SK-N-SH (cell line): ENCODE measurements at regions not wholly inside any gene's neighbourhood (a gene's known extent, or its start where the extent isn't known, plus 50 kb on each side); places are given as distances from the start of the nearest gene placed in this dataset.

Source experiments
- CTCF ChIA-PET: fragments of 300-600, 350-600 bp; formaldehyde crosslinking; extraction: SDS; loops from one replicate; lab custom pipeline; 2021; lab: Yijun Ruan, JAX
- POLR2A ChIA-PET: fragments of 350-600 bp; sonication (Branson Sonifier 250); formaldehyde crosslinking; extraction: SDS; loops from one replicate; lab custom pipeline; 2020; ENCODE audit warnings: antibody characterized with exemption, inconsistent platforms; lab: Yijun Ruan, JAX
- DNase-seq: peaks from one replicate; pipeline ENCODE4 v3.0.0; 2012
- H2AFZ ChIP-seq: fragments of 200-600 bp; sonication (generic); 2 replicates; pipeline ENCODE4 v1.8.1; 2016; ENCODE audit warnings: antibody characterized with exemption, mild to moderate bottlenecking, low read depth
- H3F3A ChIP-seq: fragments of 200-600 bp; sonication (generic); replicated peaks from 2 replicates; pipeline ENCODE3; 2016; ENCODE audit warnings: antibody characterized with exemption, mild to moderate bottlenecking; ENCODE audit not compliant: insufficient read depth
- H3K27ac ChIP-seq, 2 experiments: fragments of 200-500 bp in 1 of 2; fragments of 200-600 bp in 1 of 2; sonication (Bioruptor generic) in 1 of 2; sonication (generic), shearing (Covaris generic) in 1 of 2; 2 replicates each; pipeline versions ENCODE4 v1.5.1 to v1.6.1; 2014 to 2016; ENCODE audit warnings: low read depth in 2 of 2, inconsistent platforms in 1 of 2, low read length in 1 of 2, mild to moderate bottlenecking in 1 of 2, mixed read lengths in 1 of 2
- H3K27me3 ChIP-seq: fragments of 200-600 bp; sonication (generic), shearing (Covaris generic); 2 replicates; pipeline ENCODE4 v1.6.1; 2016; ENCODE audit warnings: mixed run types; ENCODE audit not compliant: insufficient read depth
- H3K36me3 ChIP-seq, 2 experiments: fragments of 200-500 bp in 1 of 2; fragments of 200-600 bp in 1 of 2; sonication (Bioruptor generic) in 1 of 2; sonication (generic) in 1 of 2; replicated peaks in 1 of 2; 2 replicates each; pipeline versions ENCODE3 to v1.5.1; 2014 to 2016; ENCODE audit warnings: low read length in 1 of 2, mild to moderate bottlenecking in 1 of 2; ENCODE audit not compliant: insufficient read depth in 2 of 2, control insufficient read depth in 1 of 2
- H3K4me1 ChIP-seq, 2 experiments: fragments of 200-500 bp in 1 of 2; fragments of 200-600 bp in 1 of 2; sonication (Bioruptor generic) in 1 of 2; sonication (generic), shearing (Covaris generic) in 1 of 2; 2 replicates each; pipeline versions ENCODE4 v1.5.1 to v1.6.1; 2014 to 2016; ENCODE audit warnings: low read depth in 1 of 2, low read length in 1 of 2, mixed run types in 1 of 2; ENCODE audit not compliant: insufficient read depth in 2 of 2, control insufficient read depth in 1 of 2
- H3K4me2 ChIP-seq: fragments of 200-600 bp; sonication (generic), shearing (Covaris generic); 2 replicates; pipeline ENCODE4 v1.6.1; 2017; ENCODE audit warnings: mixed run types
- H3K4me3 ChIP-seq, 2 experiments: fragments of 200-500 bp in 1 of 2; fragments of 200-600 bp in 1 of 2; sonication (Bioruptor generic) in 1 of 2; sonication (generic), shearing (Covaris generic) in 1 of 2; 2 replicates each; pipeline versions ENCODE4 v1.5.1 to v1.8.1; 2014 to 2016; ENCODE audit warnings: low read depth in 2 of 2, inconsistent platforms in 1 of 2, low read length in 1 of 2, mild to moderate bottlenecking in 1 of 2, mixed read lengths in 1 of 2, moderate library complexity in 1 of 2
- H3K79me2 ChIP-seq: fragments of 200-600 bp; sonication (generic); 2 replicates; pipeline ENCODE4 v1.8.1; 2017; ENCODE audit warnings: mild to moderate bottlenecking; ENCODE audit not compliant: insufficient read depth
- H3K9ac ChIP-seq: fragments of 200-600 bp; sonication (generic); 2 replicates; pipeline ENCODE4 v1.6.1; 2017; ENCODE audit warnings: mixed run types
- H3K9me2 ChIP-seq: fragments of 200-600 bp; sonication (generic); 2 replicates; pipeline ENCODE4 v1.6.1; 2017; ENCODE audit warnings: mixed run types
- H3K9me3 ChIP-seq: fragments of 200-600 bp; sonication (generic); 2 replicates; pipeline ENCODE4 v1.6.1; 2017; ENCODE audit warnings: mixed run types, mild to moderate bottlenecking, moderate library complexity
- H4K20me1 ChIP-seq: fragments of 200-600 bp; sonication (generic); 2 replicates; pipeline ENCODE4 v1.6.1; 2017; ENCODE audit warnings: mild to moderate bottlenecking, mixed run types; ENCODE audit not compliant: insufficient read depth
- CHD2 ChIP-seq: fragments of 150-350 bp; IDR thresholded peaks from 2 replicates; pipeline ENCODE4 v1.6.1; 2018; ENCODE audit warnings: low read length; ENCODE audit not compliant: partially characterized antibody
- ELF1 ChIP-seq: IDR thresholded peaks from 2 replicates; pipeline ENCODE4 v1.4.0; 2012
- FOSL2 ChIP-seq: IDR thresholded peaks from 2 replicates; pipeline ENCODE4 v1.4.0; 2012; ENCODE audit warnings: low read depth, mild to moderate bottlenecking, moderate library complexity, borderline replicate concordance
- FOXM1 ChIP-seq: IDR thresholded peaks from 2 replicates; pipeline ENCODE4 v1.4.0; 2012; ENCODE audit warnings: low read depth, mild to moderate bottlenecking
- GABPA ChIP-seq: IDR thresholded peaks from 2 replicates; pipeline ENCODE4 v1.4.0; 2012; ENCODE audit warnings: low read depth, mild to moderate bottlenecking
- GATA2 ChIP-seq: sonication (generic); formaldehyde crosslinking; IDR thresholded peaks from 2 replicates; pipeline ENCODE4 v1.5.0; 2020; ENCODE audit warnings: mild to moderate bottlenecking, missing genetic modification reagents
- JUND ChIP-seq: IDR thresholded peaks from 2 replicates; pipeline ENCODE4 v1.4.0; 2012
- MXI1 ChIP-seq: IDR thresholded peaks from 2 replicates; pipeline ENCODE4 v1.6.1; 2012; ENCODE audit warnings: mild to moderate bottlenecking, low read depth, low read length, improper control_type of control experiment
- NFIC ChIP-seq: IDR thresholded peaks from 2 replicates; pipeline ENCODE4 v1.4.0; 2012; ENCODE audit warnings: borderline replicate concordance
- POLR2AphosphoS5 ChIP-seq: IDR thresholded peaks from 2 replicates; pipeline ENCODE4 v1.6.1; 2012; ENCODE audit warnings: low read depth, low read length
- RAD21 ChIP-seq: IDR thresholded peaks from 2 replicates; pipeline ENCODE4 v1.6.1; 2012; ENCODE audit warnings: mild to moderate bottlenecking, low read length
- RXRA ChIP-seq: IDR thresholded peaks from 2 replicates; pipeline ENCODE4 v1.4.0; 2012; ENCODE audit warnings: low read depth, mild to moderate bottlenecking, borderline replicate concordance
- SIN3A ChIP-seq: IDR thresholded peaks from 2 replicates; pipeline ENCODE4 v1.6.1; 2012; ENCODE audit warnings: low read depth, mild to moderate bottlenecking, low read length, moderate library complexity, borderline replicate concordance
- SMC3 ChIP-seq: IDR thresholded peaks from 2 replicates; pipeline ENCODE4 v1.6.1; 2012; ENCODE audit warnings: low read depth, low read length, improper control_type of control experiment
- TAF1 ChIP-seq: IDR thresholded peaks from 2 replicates; pipeline ENCODE4 v1.6.1; 2012; ENCODE audit warnings: low read depth, mild to moderate bottlenecking, low read length, moderate library complexity, borderline replicate concordance
- TCF12 ChIP-seq: IDR thresholded peaks from 2 replicates; pipeline ENCODE4 v1.4.0; 2012
- YY1 ChIP-seq: IDR thresholded peaks from 2 replicates; pipeline ENCODE4 v1.4.0; 2012; ENCODE audit warnings: low read depth, mild to moderate bottlenecking
- WGBS: methylation state at CpG from one replicate; pipeline ENCODE4 v1.1.6; 2017; ENCODE audit warnings: low lambda C conversion rate; 5-methylcytosine and 5-hydroxymethylcytosine counted together
- TF ChIP-seq, protein P1 (sequence below): IDR thresholded peaks from 2 replicates; pipeline ENCODE4 v1.4.0; 2012; ENCODE audit warnings: low read depth, borderline replicate concordance
- TF ChIP-seq, protein P2 (sequence below): fragments of 200-600 bp; sonication (generic); IDR thresholded peaks from 2 replicates; pipeline ENCODE4 v1.6.1; 2017; ENCODE audit warnings: antibody characterized with exemption, mild to moderate bottlenecking, moderate library complexity
- TF ChIP-seq, protein P3 (sequence below): IDR thresholded peaks from 2 replicates; pipeline ENCODE4 v1.4.0; 2012; ENCODE audit warnings: low read depth, borderline replicate concordance
- TF ChIP-seq, protein P4 (sequence below): IDR thresholded peaks from 2 replicates; pipeline ENCODE4; 2012
- TF ChIP-seq, protein P5 (sequence below): IDR thresholded peaks from 2 replicates; pipeline ENCODE4 v1.6.1; 2012; ENCODE audit warnings: mild to moderate bottlenecking, low read depth, low read length, moderate library complexity

DNA sequence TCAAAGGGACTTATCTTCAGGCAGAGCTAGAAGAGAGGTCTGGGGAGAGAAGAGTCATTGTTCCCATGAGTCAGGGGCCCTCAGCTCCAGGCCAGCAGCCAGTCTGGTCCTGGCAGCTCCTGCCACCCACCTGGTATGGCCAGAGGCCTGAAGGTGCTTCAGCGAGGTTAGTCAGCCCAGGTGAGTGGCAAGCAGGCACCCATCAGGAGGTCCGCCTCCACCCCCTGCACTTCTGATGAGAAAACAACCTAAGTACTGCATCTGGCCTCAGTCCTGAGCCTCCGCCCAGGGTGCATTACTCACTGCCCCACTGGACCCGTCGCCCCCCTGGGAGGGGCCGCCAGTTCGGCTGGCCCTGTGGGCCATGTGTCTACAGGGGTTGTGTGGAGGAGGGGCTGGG, 130.2 kb downstream of the INHBB start:
- Histone ChIP-seq H3K27ac (no peak overlapping the region), H3K9me2 (no peaks in the 10 kb centered on the region), H3K36me3 (no peaks in the 10 kb centered on the region), H3K4me3 (no peak overlapping the region), H2AFZ (no peak overlapping the region), H4K20me1 (no peaks in the 10 kb centered on the region), H3F3A (no peaks in the 10 kb centered on the region), H3K27me3 (peaks cover 8% of the 10 kb centered on the region; the same call in 1 of the 2 replicates), H3K79me2 (no peaks in the 10 kb centered on the region), H3K4me2 (no peak overlapping the region), H3K4me1 (no peaks in the 10 kb centered on the region; a peak in 1 of 4 replicates), H3K9me3 (no peaks in the 10 kb centered on the region), H3K9ac (no peak overlapping the region)
- TF ChIP-seq TCF12 (no peak), SIN3A (no peak), CHD2 (no peak), GATA2 (CRISPR knock-in tag) (no peak), ELF1 (no peak), MXI1 (no peak), NFIC (no peak), GABPA (no peak), YY1 (no peak), POLR2AphosphoS5 (no peak)
- TF ChIP-seq, protein P1, sequence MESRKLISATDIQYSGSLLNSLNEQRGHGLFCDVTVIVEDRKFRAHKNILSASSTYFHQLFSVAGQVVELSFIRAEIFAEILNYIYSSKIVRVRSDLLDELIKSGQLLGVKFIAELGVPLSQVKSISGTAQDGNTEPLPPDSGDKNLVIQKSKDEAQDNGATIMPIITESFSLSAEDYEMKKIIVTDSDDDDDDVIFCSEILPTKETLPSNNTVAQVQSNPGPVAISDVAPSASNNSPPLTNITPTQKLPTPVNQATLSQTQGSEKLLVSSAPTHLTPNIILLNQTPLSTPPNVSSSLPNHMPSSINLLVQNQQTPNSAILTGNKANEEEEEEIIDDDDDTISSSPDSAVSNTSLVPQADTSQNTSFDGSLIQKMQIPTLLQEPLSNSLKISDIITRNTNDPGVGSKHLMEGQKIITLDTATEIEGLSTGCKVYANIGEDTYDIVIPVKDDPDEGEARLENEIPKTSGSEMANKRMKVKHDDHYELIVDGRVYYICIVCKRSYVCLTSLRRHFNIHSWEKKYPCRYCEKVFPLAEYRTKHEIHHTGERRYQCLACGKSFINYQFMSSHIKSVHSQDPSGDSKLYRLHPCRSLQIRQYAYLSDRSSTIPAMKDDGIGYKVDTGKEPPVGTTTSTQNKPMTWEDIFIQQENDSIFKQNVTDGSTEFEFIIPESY = no peak
- TF ChIP-seq, protein P2, sequence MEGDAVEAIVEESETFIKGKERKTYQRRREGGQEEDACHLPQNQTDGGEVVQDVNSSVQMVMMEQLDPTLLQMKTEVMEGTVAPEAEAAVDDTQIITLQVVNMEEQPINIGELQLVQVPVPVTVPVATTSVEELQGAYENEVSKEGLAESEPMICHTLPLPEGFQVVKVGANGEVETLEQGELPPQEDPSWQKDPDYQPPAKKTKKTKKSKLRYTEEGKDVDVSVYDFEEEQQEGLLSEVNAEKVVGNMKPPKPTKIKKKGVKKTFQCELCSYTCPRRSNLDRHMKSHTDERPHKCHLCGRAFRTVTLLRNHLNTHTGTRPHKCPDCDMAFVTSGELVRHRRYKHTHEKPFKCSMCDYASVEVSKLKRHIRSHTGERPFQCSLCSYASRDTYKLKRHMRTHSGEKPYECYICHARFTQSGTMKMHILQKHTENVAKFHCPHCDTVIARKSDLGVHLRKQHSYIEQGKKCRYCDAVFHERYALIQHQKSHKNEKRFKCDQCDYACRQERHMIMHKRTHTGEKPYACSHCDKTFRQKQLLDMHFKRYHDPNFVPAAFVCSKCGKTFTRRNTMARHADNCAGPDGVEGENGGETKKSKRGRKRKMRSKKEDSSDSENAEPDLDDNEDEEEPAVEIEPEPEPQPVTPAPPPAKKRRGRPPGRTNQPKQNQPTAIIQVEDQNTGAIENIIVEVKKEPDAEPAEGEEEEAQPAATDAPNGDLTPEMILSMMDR = no peak
- TF ChIP-seq, protein P3, sequence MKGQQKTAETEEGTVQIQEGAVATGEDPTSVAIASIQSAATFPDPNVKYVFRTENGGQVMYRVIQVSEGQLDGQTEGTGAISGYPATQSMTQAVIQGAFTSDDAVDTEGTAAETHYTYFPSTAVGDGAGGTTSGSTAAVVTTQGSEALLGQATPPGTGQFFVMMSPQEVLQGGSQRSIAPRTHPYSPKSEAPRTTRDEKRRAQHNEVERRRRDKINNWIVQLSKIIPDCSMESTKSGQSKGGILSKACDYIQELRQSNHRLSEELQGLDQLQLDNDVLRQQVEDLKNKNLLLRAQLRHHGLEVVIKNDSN = no peak
- TF ChIP-seq, protein P4, sequence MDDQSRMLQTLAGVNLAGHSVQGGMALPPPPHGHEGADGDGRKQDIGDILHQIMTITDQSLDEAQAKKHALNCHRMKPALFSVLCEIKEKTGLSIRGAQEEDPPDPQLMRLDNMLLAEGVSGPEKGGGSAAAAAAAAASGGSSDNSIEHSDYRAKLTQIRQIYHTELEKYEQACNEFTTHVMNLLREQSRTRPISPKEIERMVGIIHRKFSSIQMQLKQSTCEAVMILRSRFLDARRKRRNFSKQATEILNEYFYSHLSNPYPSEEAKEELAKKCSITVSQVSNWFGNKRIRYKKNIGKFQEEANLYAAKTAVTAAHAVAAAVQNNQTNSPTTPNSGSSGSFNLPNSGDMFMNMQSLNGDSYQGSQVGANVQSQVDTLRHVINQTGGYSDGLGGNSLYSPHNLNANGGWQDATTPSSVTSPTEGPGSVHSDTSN = no peak
- no peak for DNase-seq
- WGBS = 16% methylated on average over 5 of the region's 7 CpGs
- CTCF ChIA-PET = no interaction called here
- POLR2A ChIA-PET = no interaction called here

DNA sequence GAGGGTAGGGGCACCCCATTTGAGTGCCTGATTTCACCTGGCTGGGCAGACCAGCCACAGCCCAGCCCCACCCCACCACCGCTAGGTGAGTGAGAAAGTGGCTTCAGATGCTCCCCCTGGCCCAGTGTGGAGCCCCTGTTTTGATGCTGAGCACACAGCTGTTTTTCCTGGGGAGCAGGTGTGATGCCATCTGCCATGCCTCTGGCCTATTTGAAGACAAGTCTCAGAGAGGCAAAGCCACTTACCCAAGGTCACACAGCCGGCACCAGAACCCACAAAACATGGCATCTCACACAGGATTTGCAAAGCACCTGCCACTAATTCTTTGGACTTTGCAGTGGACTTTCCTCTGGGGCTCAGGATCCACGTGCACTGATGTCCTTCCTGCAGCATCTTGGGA, 131.3 kb downstream of the INHBB start:
- Histone ChIP-seq H3K9me3 (no peaks in the 10 kb centered on the region), H3K4me2 (no peak overlapping the region), H3K79me2 (no peaks in the 10 kb centered on the region), H3K9me2 (no peaks in the 10 kb centered on the region), H3K36me3 (no peaks in the 10 kb centered on the region), H3F3A (no peaks in the 10 kb centered on the region), H3K4me3 (no peak overlapping the region), H3K9ac (no peak overlapping the region), H4K20me1 (no peaks in the 10 kb centered on the region), H2AFZ (no peak overlapping the region), H3K27me3 (peaks cover 8% of the 10 kb centered on the region; the same call in 1 of the 2 replicates), H3K27ac (no peak overlapping the region), H3K4me1 (no peaks in the 10 kb centered on the region)
- CTCF ChIA-PET = no interaction called here
- no peak for DNase-seq
- POLR2A ChIA-PET = no interaction called here
- 10% methylated on average over 2 of the region's 3 CpGs for WGBS
- TF ChIP-seq JUND (no peak), ELF1 (no peak), RXRA (no peak), TAF1 (no peak), GABPA (no peak), FOXM1 (no peak), SMC3 (no peak), CHD2 (no peak), POLR2AphosphoS5 (no peak), RAD21 (no peak), TCF12 (no peak), FOSL2 (no peak)
- TF ChIP-seq, protein P5, sequence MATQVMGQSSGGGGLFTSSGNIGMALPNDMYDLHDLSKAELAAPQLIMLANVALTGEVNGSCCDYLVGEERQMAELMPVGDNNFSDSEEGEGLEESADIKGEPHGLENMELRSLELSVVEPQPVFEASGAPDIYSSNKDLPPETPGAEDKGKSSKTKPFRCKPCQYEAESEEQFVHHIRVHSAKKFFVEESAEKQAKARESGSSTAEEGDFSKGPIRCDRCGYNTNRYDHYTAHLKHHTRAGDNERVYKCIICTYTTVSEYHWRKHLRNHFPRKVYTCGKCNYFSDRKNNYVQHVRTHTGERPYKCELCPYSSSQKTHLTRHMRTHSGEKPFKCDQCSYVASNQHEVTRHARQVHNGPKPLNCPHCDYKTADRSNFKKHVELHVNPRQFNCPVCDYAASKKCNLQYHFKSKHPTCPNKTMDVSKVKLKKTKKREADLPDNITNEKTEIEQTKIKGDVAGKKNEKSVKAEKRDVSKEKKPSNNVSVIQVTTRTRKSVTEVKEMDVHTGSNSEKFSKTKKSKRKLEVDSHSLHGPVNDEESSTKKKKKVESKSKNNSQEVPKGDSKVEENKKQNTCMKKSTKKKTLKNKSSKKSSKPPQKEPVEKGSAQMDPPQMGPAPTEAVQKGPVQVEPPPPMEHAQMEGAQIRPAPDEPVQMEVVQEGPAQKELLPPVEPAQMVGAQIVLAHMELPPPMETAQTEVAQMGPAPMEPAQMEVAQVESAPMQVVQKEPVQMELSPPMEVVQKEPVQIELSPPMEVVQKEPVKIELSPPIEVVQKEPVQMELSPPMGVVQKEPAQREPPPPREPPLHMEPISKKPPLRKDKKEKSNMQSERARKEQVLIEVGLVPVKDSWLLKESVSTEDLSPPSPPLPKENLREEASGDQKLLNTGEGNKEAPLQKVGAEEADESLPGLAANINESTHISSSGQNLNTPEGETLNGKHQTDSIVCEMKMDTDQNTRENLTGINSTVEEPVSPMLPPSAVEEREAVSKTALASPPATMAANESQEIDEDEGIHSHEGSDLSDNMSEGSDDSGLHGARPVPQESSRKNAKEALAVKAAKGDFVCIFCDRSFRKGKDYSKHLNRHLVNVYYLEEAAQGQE = no peak
